ENCODE measurements at regions not wholly inside any gene's neighbourhood (a gene's known extent, or its start where the extent isn't known, plus 50 kb on each side); places are given as distances from the start of the nearest gene placed in this dataset.

DNA sequence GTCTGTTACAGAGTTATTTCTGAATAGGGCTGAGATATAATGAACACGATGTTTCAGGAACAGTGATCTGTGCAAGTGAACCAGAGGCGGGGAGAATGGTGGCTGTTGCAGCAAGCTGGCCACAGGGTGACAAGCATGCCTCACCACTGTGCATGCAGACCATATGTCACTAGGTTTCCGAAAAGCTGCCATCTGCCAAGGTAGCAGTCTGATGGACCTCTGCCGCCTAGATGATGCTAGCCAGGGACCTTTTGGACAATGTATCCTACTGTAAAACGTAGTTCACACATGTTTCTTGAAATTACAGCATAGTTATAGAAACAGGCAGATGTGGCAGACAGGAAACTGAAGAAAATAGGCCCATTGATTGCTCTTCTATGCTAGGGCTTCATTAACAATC, 204.2 kb upstream of the RRP15 start:
- TF ChIP-seq GATA3 (IDR thresholded peaks at IDR 0.05; ENCODE audit: low read depth, low read length) = no peak
- TF ChIP-seq GATA2 (IDR thresholded peaks at IDR 0.05; ENCODE audit: low read depth, low read length) = no peak
